IPS DF 4.7 (cell line): ENCODE measurements at regions not wholly inside any gene's neighbourhood (a gene's known extent, or its start where the extent isn't known, plus 50 kb on each side); places are given as distances from the start of the nearest gene placed in this dataset.
"Not testable (repeated sequence)": the region's sequence is repeated elsewhere in the genome, so short reads cannot be mapped to it uniquely, and the experiment has no call there.

Experiments used
- DNase-seq: peaks from one replicate; pipeline ENCODE4 v3.0.0-alpha.2; 2013; ENCODE audit warnings: low spot score; ENCODE audit errors: extremely low read depth

DNA sequence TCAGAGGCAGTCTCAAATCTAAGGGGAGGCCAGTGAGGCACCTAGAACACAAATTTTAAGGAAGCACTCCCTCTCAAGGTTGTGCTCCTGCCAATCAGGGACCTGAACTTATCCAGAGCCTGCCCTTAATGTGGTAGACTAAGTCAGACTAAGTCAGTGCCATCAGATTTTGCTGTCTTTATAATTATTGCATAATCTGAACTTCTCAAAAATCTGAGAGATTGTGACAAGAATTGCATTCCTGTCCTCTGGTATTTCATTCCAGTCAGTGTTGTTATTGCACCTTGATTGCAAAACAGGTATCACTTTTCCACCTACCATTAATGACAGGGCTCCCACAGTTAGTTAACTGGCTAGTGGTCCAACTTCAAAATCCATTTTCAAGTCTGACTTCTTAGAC lies 197.1 kb upstream of the HCN1 start:
- DNase-seq: no peak

DNA sequence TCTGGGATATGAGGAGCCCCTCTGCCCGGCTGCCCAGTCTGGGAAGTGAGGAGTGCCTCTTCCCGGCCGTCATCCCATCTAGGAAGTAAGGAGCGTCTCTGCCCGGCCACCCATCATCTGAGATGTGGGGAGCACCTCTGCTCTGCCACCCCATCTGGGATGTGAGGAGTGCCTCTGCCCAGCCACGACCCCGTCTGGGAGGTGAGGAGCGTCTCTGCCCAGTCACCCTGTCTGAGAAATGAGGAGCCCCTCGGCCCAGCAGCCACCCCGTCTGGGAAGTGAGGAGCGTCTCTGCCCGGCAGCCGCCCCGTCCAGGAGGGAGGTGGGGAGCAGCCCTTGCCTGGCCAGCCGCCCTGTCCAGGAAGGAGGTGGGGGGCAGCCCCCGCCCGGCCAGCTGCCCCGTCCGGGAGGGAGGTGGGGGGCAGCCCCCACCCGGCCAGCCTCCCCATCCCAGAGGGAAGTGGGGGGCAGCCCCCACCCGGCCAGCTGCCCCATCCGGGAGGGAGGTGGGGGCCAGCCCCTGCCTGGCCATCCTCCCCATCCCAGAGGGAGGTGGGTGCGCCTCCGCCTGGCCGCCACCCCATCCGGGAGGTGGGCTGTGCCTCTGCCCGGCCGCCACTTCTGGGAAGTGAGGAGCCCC lies 194.4 kb upstream of the HCN1 start:
- not testable (repeated sequence) for DNase-seq

- DNase-seq: no peak
These were observed 166.6 kb upstream of the HCN1 start for GRCh38 chr5:45862763-45863162.

DNA sequence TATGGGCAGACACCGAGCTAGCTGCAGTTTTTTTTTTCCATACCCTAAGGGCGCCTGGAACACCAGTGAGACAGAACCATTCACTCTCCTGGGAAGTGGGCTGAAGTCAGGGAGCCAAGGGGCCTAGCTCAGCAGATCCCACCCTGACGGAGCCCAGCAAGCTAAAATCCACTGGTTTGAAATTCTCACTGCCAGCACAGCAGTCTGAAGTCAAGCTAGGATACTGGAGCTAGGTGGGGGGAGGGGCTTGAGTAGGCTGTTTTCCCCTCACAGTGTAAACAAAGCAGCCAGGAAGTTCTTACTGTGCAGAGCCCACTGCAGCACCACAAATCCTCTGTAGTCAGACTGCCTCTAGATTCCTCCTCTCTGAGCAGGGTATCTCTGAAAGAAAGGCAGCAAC lies 151.7 kb upstream of the HCN1 start:
- DNase-seq: peak; percentile 38

DNA sequence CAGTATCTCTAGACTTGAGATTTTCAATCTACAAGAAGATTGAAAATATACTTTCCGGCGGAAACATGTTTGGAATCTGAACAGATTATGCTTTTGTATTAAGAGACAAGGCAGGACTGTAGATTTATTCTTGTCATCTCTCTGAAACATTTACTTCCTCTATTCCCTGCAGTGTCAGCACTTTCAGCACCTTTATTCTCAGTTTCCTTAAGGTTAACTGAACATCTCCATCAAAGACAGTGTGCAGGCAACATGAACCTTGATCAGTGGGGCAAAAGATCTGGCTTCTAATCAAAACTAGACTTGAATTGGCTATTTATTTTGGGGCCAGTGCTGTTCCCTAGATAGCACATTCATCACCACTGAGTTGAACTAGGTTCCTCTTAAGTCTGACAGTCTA lies 129.9 kb upstream of the HCN1 start:
- DNase-seq: no peak

DNA sequence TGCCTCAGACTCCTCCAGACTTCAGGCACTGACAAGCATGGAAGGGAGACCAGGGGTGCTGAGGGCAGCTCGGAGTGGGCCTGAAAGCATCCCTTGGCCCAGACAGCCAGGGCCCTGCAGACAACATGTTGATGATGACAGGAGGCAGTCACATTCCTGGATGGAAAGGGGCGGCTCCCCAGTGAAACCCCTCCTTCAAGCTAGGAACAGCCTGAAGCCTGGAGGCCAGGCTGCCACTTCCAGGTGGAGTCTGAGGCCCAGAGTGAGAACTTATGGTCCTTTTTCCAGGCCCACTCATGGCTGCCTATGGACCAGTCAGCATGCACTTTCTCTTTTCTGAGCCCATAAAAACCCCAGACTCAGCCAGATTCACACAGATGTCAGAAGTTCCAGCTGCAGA lies 104.2 kb upstream of the HCN1 start:
- no peak for DNase-seq

DNA sequence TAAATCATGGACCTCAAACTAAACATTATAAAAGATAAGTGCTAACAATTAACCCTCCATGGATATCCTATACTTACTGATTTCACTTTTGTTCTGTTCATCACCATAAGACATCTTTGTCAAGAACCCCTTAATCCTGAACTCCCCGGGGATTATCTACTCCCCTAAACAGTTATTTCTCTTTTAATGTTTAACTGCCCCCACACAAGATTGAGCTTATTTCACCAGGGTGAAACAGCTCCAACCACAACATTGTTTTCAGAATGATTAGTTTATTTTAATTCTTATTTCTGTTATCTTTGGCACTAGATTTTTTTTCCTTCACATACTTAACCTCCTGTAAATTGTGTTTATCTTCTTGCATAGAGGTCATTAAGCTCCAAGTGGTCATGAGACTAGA lies 103.2 kb upstream of the HCN1 start:
- no peak for DNase-seq

DNA sequence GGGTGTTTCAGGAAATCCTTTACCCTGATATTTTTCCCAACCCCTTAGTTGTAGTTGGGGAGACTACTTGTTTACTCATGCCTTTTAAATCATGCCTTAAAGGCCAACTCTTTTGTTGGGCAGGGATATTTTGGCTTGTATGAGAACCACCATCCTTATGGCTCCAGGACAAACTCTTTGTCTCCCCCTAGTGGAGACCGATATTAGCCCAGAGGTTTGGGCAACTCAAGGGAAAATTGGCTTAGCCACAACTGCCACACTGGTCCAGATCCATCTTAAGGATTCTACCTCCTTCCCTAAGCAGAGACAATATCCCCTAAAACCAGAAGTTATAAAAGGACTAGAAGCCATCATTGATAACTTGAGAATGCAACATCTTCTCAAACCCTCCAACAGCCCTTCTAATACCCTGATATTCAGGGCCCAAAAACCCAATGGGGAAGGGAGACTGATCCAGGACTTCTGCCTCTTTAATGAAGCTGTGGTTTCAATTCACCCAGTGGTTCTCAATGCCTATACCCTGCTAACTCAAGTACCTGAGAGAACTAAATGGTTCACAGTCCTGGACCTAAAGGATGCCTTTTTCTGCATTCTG lies 100.9 kb upstream of the HCN1 start:
- peak; percentile 36 for DNase-seq

GRCh38 chr5:45795458-45795857 lies 99.3 kb upstream of the HCN1 start:
- DNase-seq: peak; percentile 5

DNA sequence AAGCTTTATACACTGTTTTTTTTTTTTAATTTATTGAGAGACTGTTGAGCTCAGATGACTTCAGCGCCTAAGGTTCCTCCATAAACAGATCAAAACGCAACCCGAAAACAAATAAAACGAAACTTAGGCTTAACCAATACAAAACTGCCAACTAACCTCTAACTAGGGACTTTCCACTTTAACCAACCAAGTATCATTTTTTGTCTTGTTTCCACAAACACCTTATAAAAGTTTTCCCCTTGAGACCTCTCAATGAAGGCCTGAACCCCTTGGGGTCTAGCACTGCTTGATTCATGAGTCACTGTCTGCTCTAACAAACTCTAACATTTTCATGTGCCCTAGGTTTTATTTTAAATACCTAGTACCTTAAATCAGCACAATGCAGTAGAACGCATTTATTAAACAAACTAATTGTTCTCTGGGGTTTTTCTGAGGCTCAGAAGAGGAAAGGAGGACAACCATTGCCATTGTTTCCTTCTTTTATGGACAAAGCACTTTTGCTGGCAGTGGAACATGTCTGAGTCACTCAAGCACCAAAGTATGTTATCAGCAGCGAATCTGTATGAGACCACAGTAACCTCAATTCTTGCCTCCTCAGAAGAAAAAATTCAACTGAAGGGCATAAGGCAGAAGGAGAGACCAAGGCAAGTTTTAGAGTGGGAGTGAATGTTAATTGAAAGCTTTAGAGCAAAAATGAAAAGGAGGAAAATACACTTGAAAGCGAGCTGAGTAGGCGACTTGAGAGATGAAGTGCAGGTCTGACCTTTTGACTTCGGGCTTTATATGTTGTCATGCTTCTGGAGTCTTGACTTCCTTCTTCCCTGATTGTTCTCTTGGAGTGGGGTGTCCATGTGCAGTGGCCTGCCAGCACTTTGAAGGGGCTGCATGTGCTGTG lies 97.7 kb upstream of the HCN1 start:
- DNase-seq: no peak

DNA sequence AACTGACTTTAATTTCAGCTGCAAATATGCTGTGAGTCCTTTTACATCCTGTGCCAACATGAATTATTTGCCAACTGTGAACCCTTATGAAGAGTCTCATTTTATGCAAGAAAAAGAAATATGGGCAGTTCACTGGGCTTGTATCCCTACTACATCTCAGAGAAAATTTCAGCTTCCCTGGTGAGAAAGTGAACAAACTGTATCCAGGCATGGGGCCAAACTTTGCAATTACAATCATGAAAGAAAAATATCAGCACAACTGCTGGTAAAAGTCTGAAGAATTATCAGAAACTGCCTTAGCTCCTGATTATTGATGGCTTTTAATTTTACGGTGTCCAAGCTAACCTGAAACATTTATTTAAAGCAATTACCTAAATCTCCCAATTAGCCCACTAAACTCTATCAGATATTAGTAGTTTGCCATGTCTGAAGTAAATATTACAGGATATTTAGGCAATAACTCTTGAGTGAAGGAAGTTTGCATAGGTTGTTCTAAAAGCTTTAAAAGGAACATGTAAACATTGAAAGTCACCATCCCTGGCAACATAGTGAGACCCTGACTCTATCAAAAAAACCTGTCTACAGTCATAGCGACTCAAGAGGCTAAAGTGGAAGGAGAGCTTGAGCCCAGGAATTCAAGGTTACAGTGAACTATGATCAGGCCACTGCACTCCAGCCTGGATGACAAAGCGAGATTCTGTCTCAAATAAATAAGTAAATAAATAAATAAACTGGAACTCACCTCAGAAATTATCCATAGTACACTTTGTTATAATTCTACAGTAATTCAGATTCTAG lies 83.9 kb upstream of the HCN1 start:
- no peak for DNase-seq

- no peak for DNase-seq
These were observed 78.3 kb upstream of the HCN1 start for GRCh38 chr5:45774528-45774927.

- no peak for DNase-seq
These were observed 76.2 kb upstream of the HCN1 start for GRCh38 chr5:45772402-45772801.

DNA sequence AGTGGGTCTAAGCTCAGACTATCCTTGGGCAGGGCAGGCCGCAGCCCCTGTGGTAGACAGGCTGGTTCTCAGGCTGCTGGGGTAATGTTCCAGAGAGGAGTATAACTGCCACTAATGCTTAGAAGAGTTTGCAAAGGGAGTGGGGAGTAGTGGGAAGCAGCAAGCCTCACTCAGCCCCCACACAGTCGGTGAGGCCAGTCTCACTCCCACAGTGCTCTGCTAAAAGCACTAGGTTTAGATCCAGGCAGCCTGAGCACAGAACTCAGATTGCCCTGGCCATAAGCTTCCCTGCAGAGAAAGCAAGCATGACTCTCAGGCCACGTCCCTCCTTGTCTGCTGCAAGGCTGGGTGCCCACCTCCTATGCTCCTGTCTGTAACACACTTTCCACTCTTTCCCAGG lies 69.4 kb upstream of the HCN1 start:
- DNase-seq: no peak

GRCh38 chr5:45750574-45750973 lies 54.4 kb upstream of the HCN1 start:
- DNase-seq: no peak

GRCh38 chr5:45748511-45748910 lies 52.3 kb upstream of the HCN1 start:
- not testable (repeated sequence) for DNase-seq
